Gastrocnemius medialis (tissue), 4 donors: ENCODE measurements at regions not wholly inside any gene's neighbourhood (a gene's known extent, or its start where the extent isn't known, plus 50 kb on each side); places are given as distances from the start of the nearest gene placed in this dataset.

Experiments used
- POLR2A ChIP-seq, 2 donors: fragments of 450-650 bp; IDR thresholded peaks; one replicate each; pipeline ENCODE4 v1.6.1; 2017; ENCODE audit warnings: antibody characterized with exemption in 2 of 2, mild to moderate bottlenecking in 2 of 2, moderate library complexity in 2 of 2
- TF ChIP-seq, protein P1 (sequence below), 5 experiments: fragments of 450-650 bp in 3 of 5; fragments of 200-600 bp in 2 of 5; sonication (generic) in 2 of 5; IDR thresholded peaks in 4 of 5; conservative IDR thresholded peaks in 1 of 5; 1 replicate in 4 of 5; 2 replicates in 1 of 5; pipeline ENCODE4 v1.5.1; 2016 to 2019; ENCODE audit warnings: antibody characterized with exemption in 5 of 5, mild to moderate bottlenecking in 3 of 5, moderate library complexity in 3 of 5

DNA sequence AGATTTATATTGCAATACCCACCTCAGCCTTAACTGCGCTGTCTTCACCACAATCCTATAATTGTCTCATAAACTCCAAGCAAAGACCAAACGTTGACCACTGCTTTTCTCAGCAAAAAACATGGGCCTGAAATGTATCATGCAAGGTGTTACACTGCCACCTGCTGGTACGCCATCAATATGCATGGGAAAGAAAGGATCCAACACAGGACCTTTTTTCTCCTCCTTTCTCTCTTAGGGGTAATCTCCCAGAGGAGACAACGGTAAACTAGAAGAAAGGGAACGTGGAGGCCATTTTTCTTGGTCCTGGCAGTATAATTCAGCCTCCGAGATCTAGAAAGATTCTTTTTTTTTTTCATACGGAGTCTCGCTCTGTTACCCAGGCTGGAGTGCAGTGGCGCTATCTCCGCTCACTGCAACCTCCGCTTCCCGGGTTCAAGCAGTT is 79.1 kb upstream of the MPP7 start:
- TF ChIP-seq, protein P1, sequence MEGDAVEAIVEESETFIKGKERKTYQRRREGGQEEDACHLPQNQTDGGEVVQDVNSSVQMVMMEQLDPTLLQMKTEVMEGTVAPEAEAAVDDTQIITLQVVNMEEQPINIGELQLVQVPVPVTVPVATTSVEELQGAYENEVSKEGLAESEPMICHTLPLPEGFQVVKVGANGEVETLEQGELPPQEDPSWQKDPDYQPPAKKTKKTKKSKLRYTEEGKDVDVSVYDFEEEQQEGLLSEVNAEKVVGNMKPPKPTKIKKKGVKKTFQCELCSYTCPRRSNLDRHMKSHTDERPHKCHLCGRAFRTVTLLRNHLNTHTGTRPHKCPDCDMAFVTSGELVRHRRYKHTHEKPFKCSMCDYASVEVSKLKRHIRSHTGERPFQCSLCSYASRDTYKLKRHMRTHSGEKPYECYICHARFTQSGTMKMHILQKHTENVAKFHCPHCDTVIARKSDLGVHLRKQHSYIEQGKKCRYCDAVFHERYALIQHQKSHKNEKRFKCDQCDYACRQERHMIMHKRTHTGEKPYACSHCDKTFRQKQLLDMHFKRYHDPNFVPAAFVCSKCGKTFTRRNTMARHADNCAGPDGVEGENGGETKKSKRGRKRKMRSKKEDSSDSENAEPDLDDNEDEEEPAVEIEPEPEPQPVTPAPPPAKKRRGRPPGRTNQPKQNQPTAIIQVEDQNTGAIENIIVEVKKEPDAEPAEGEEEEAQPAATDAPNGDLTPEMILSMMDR (IDR thresholded peaks at IDR 0.05 in 4 of 5, conservative IDR thresholded peaks at IDR 0.05 in 1 of 5), result peak; percentile 90 to 93 (median 93)
- TF ChIP-seq POLR2A (IDR thresholded peaks at IDR 0.05), result no peak
